OCI-LY1 (cell line): ENCODE measurements at regions not wholly inside any gene's neighbourhood (a gene's known extent, or its start where the extent isn't known, plus 50 kb on each side); places are given as distances from the start of the nearest gene placed in this dataset.

Source experiments
- H2AFZ ChIP-seq: fragments of 200-600 bp; sonication (generic), shearing (Covaris generic); 2 replicates; pipeline ENCODE4 v1.6.0; 2014; ENCODE audit warnings: antibody characterized with exemption, mild to moderate bottlenecking, low read length
- H3F3A ChIP-seq: fragments of 200-600 bp; sonication (generic), shearing (Covaris generic); 2 replicates; pipeline ENCODE4 v1.6.0; 2014; ENCODE audit warnings: mild to moderate bottlenecking, antibody characterized with exemption, low read length, moderate library complexity; ENCODE audit not compliant: insufficient read depth
- H3K27ac ChIP-seq: fragments of 200-600 bp; sonication (generic); 2 replicates; pipeline ENCODE4 v1.5.1; 2014; ENCODE audit warnings: low read length, mixed run types, mild to moderate bottlenecking, low read depth; ENCODE audit not compliant: poor library complexity, severe bottlenecking
- H3K27me3 ChIP-seq: fragments of 200-600 bp; sonication (generic); 2 replicates; pipeline ENCODE4 v1.6.0; 2014; ENCODE audit warnings: antibody characterized with exemption, mild to moderate bottlenecking, low read length, moderate library complexity; ENCODE audit not compliant: insufficient read depth
- H3K36me3 ChIP-seq: fragments of 200-600 bp; sonication (generic); 2 replicates; pipeline ENCODE4 v1.6.1; 2014; ENCODE audit warnings: mild to moderate bottlenecking, antibody characterized with exemption, low read length, moderate library complexity, mixed read lengths; ENCODE audit not compliant: insufficient read depth
- H3K4me1 ChIP-seq: fragments of 200-600 bp; sonication (generic); 2 replicates; pipeline ENCODE4 v1.5.1; 2014; ENCODE audit warnings: mild to moderate bottlenecking, low read length, moderate library complexity; ENCODE audit not compliant: insufficient read depth, severe bottlenecking
- H3K4me2 ChIP-seq: fragments of 200-600 bp; sonication (generic), shearing (Covaris generic); 2 replicates; pipeline ENCODE4 v1.6.1; 2014; ENCODE audit warnings: low read length
- H3K4me3 ChIP-seq: fragments of 200-600 bp; sonication (generic); 2 replicates; pipeline ENCODE4 v1.5.1; 2014; ENCODE audit warnings: low read length, low read depth, mild to moderate bottlenecking, mixed read lengths; ENCODE audit not compliant: poor library complexity, severe bottlenecking
- H3K79me2 ChIP-seq: fragments of 200-600 bp; shearing (Covaris generic); 2 replicates; pipeline ENCODE4 v1.6.1; 2016; ENCODE audit warnings: mixed run types, low read length, mixed read lengths; ENCODE audit not compliant: insufficient read depth
- H3K9ac ChIP-seq: fragments of 200-600 bp; sonication (generic), shearing (Covaris generic); 2 replicates; pipeline ENCODE4 v1.6.1; 2014; ENCODE audit warnings: mild to moderate bottlenecking, low read length, mixed read lengths
- H3K9me2 ChIP-seq: fragments of 200-600 bp; sonication (generic), shearing (Covaris generic); 2 replicates; pipeline ENCODE4 v1.6.1; 2014; ENCODE audit warnings: low read depth, mild to moderate bottlenecking, low read length, mixed read lengths
- H3K9me3 ChIP-seq: fragments of 200-600 bp; shearing (Covaris generic); 2 replicates; pipeline ENCODE4 v1.6.1; 2014; ENCODE audit warnings: low read length, mixed read lengths
- H4K20me1 ChIP-seq: fragments of 200-600 bp; sonication (generic), shearing (Covaris generic); 2 replicates; pipeline ENCODE4 v1.6.0; 2016; ENCODE audit warnings: mild to moderate bottlenecking, low read length; ENCODE audit not compliant: insufficient read depth
- CTCF ChIP-seq: fragments of 200-600 bp; sonication (generic), shearing (Covaris generic); IDR thresholded peaks from 2 replicates; pipeline ENCODE4 v1.5.1; 2017; ENCODE audit warnings: mild to moderate bottlenecking, antibody characterized with exemption, low read length, moderate library complexity, mixed read lengths
- EZH2 ChIP-seq: fragments of 200-600 bp; sonication (generic), shearing (Covaris generic); IDR thresholded peaks from 2 replicates; pipeline ENCODE4 v1.8.0; 2017; ENCODE audit warnings: borderline replicate concordance, mixed run types, mild to moderate bottlenecking, antibody characterized with exemption, low read length, moderate library complexity, mixed read lengths

GRCh38 chr20:6501061-6501460, 266.4 kb upstream of the BMP2 start:
- no peak overlapping the region for H3K9ac ChIP-seq
- H3K36me3 ChIP-seq, result no peaks in the 10 kb centered on the region
- H3K9me2 ChIP-seq, result no peaks in the 10 kb centered on the region
- no peaks in the 10 kb centered on the region for H4K20me1 ChIP-seq
- H3K4me1 ChIP-seq, result no peaks in the 10 kb centered on the region
- no peaks in the 10 kb centered on the region for H3K79me2 ChIP-seq
- H2AFZ ChIP-seq, result no peak overlapping the region
- no peaks in the 10 kb centered on the region for H3F3A ChIP-seq
- TF ChIP-seq CTCF, result no peak
- no peak for TF ChIP-seq EZH2
- H3K4me2 ChIP-seq, result no peak overlapping the region
- no peak overlapping the region for H3K4me3 ChIP-seq
- no peaks in the 10 kb centered on the region for H3K9me3 ChIP-seq
- no peaks in the 10 kb centered on the region for H3K27me3 ChIP-seq
- no peak overlapping the region for H3K27ac ChIP-seq

GRCh38 chr20:6499566-6499965, 267.9 kb upstream of the BMP2 start:
- Histone ChIP-seq H3K9me2 (no peaks in the 10 kb centered on the region), H4K20me1 (no peaks in the 10 kb centered on the region), H3F3A (no peaks in the 10 kb centered on the region), H2AFZ (no peak overlapping the region), H3K27me3 (no peaks in the 10 kb centered on the region), H3K9me3 (no peaks in the 10 kb centered on the region), H3K4me3 (no peak overlapping the region), H3K36me3 (no peaks in the 10 kb centered on the region), H3K4me2 (no peak overlapping the region), H3K4me1 (no peaks in the 10 kb centered on the region), H3K79me2 (no peaks in the 10 kb centered on the region), H3K27ac (no peak overlapping the region), H3K9ac (no peak overlapping the region)
- no peak for TF ChIP-seq EZH2
- no peak for TF ChIP-seq CTCF

GRCh38 chr20:6496874-6497273, 270.6 kb upstream of the BMP2 start:
- H4K20me1 ChIP-seq, result no peaks in the 10 kb centered on the region
- H3K27ac ChIP-seq, result no peak overlapping the region
- no peaks in the 10 kb centered on the region for H3K9me2 ChIP-seq
- no peaks in the 10 kb centered on the region for H3K9me3 ChIP-seq
- no peaks in the 10 kb centered on the region for H3K27me3 ChIP-seq
- no peaks in the 10 kb centered on the region for H3F3A ChIP-seq
- no peak overlapping the region for H3K9ac ChIP-seq
- no peak overlapping the region for H3K4me3 ChIP-seq
- H3K4me2 ChIP-seq, result no peak overlapping the region
- no peaks in the 10 kb centered on the region for H3K36me3 ChIP-seq
- H2AFZ ChIP-seq, result no peak overlapping the region
- no peaks in the 10 kb centered on the region for H3K79me2 ChIP-seq
- TF ChIP-seq CTCF, result no peak
- no peak for TF ChIP-seq EZH2
- no peaks in the 10 kb centered on the region for H3K4me1 ChIP-seq
